Astrocyte (in vitro differentiated cells and primary cell): ENCODE measurements at regions not wholly inside any gene's neighbourhood (a gene's known extent, or its start where the extent isn't known, plus 50 kb on each side); places are given as distances from the start of the nearest gene placed in this dataset.

Experiments used
- DNase-seq: peaks from one replicate; pipeline ENCODE4 v3.0.0-alpha.2; 2010; ENCODE audit warnings: low read depth
- FAIRE-seq: peaks from 2 replicates; lab custom pipeline; 2011; peaks lifted over from hg19 to GRCh38; lab: Jason Lieb, UNC
- H2AFZ ChIP-seq: 2 replicates; pipeline ENCODE4 v1.6.0; 2012; ENCODE audit warnings: low read depth, low read length, inconsistent platforms
- H3K27ac ChIP-seq: 2 replicates; pipeline ENCODE4 v1.5.1; 2011; ENCODE audit warnings: low read depth, low read length, inconsistent platforms
- H3K27me3 ChIP-seq: 2 replicates; pipeline ENCODE4 v1.6.0; 2011; ENCODE audit warnings: low read length, inconsistent platforms; ENCODE audit not compliant: insufficient read depth
- H3K36me3 ChIP-seq: 2 replicates; pipeline ENCODE4 v1.5.1; 2011; ENCODE audit warnings: low read length, inconsistent platforms; ENCODE audit not compliant: insufficient read depth
- H3K4me1 ChIP-seq: 2 replicates; pipeline ENCODE4 v1.5.1; 2011; ENCODE audit warnings: low read length, inconsistent platforms; ENCODE audit not compliant: insufficient read depth
- H3K4me2 ChIP-seq: 2 replicates; pipeline ENCODE4 v1.6.0; 2012; ENCODE audit warnings: low read length, inconsistent platforms
- H3K4me3 ChIP-seq: 2 replicates; pipeline ENCODE4 v1.5.1; 2011; ENCODE audit warnings: low read depth, mild to moderate bottlenecking, low read length, inconsistent platforms; ENCODE audit not compliant: insufficient read depth
- H3K79me2 ChIP-seq: 2 replicates; pipeline ENCODE4 v1.6.0; 2012; ENCODE audit warnings: mild to moderate bottlenecking, low read length, inconsistent platforms; ENCODE audit not compliant: insufficient read depth
- H3K9ac ChIP-seq: 2 replicates; pipeline ENCODE4 v1.6.0; 2012; ENCODE audit warnings: mild to moderate bottlenecking, low read length, inconsistent platforms
- H3K9me3 ChIP-seq: 2 replicates; pipeline ENCODE4 v1.5.1; 2012; ENCODE audit warnings: low read depth, mild to moderate bottlenecking, low read length, inconsistent platforms; ENCODE audit not compliant: insufficient read depth
- H4K20me1 ChIP-seq: 2 replicates; pipeline ENCODE4 v1.6.0; 2012; ENCODE audit warnings: low read length, inconsistent platforms; ENCODE audit not compliant: insufficient read depth
- H3K27ac Mint-ChIP-seq: one replicate; pipeline ENCODE4 v1.8.0; 2021; ENCODE audit warnings: mild to moderate bottlenecking, mixed read lengths; ENCODE audit not compliant: unreplicated experiment
- H3K27me3 Mint-ChIP-seq: one replicate; pipeline ENCODE4 v1.8.0; 2021; ENCODE audit warnings: low read depth, mixed read lengths; ENCODE audit not compliant: unreplicated experiment
- H3K36me3 Mint-ChIP-seq: one replicate; pipeline ENCODE4 v1.8.0; 2021; ENCODE audit warnings: low read depth, mixed read lengths; ENCODE audit not compliant: unreplicated experiment
- H3K4me1 Mint-ChIP-seq: one replicate; pipeline ENCODE4 v1.8.0; 2021; ENCODE audit warnings: low read depth, mixed read lengths; ENCODE audit not compliant: unreplicated experiment
- H3K4me3 Mint-ChIP-seq: one replicate; pipeline ENCODE4 v1.8.0; 2021; ENCODE audit warnings: mild to moderate bottlenecking, moderate library complexity, mixed read lengths; ENCODE audit not compliant: unreplicated experiment
- H3K9me3 Mint-ChIP-seq: one replicate; pipeline ENCODE4 v1.8.0; 2021; ENCODE audit warnings: mild to moderate bottlenecking, mixed read lengths; ENCODE audit not compliant: unreplicated experiment
- EZH2 ChIP-seq: IDR thresholded peaks from 2 replicates; pipeline ENCODE4 v1.6.1; 2012; ENCODE audit warnings: mild to moderate bottlenecking, low read length, inconsistent platforms; ENCODE audit not compliant: insufficient read depth
- TF ChIP-seq, protein P1 (sequence below): IDR thresholded peaks from 2 replicates; pipeline ENCODE4 v1.5.1; 2011; ENCODE audit warnings: low read depth, mild to moderate bottlenecking, inconsistent platforms, low read length, moderate library complexity; ENCODE audit not compliant: insufficient read depth

DNA sequence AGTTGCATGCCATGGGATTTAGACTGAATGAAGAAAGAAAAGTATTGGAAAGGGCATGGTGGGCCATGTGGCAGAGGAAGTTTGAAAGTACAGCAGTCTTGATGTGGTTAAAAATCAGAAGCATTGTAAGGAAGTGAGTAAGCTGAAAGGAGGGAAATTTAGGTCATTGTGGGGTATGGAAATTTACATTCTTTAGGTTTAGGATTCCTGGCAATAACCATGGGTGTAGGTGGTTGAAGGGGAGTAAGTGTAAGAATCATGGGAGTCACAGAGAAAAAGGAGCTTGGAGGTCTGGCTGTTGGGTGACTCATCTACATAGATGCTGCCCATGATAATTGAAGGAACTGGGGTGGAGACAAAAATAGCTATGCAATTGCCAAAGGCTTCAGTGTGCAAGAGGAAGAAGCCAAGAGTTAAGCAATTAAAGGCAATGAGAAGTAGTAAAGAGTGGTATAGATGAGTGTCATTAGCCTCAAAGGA lies 243.8 kb upstream of the LDB2 start:
- peaks cover 4% of the 10 kb centered on the region for H3K27me3 Mint-ChIP-seq
- Histone ChIP-seq H3K27me3 (no peaks in the 10 kb centered on the region), H3K4me3 (no peak overlapping the region), H3K4me2 (peak overlapping the region; percentile 72), H3K27ac (peak overlapping the region; percentile 68), H3K9ac (no peak overlapping the region), H3K79me2 (no peaks in the 10 kb centered on the region), H3K4me1 (peaks cover 17% of the 10 kb centered on the region), H3K36me3 (no peaks in the 10 kb centered on the region), H2AFZ (peak overlapping the region; percentile 8), H3K9me3 (peaks cover 4% of the 10 kb centered on the region), H4K20me1 (no peaks in the 10 kb centered on the region)
- no peak overlapping the region for H3K27ac Mint-ChIP-seq
- no peak overlapping the region for H3K4me3 Mint-ChIP-seq
- FAIRE-seq (peak; percentile 99), DNase-seq (peak; percentile 99)
- peaks cover 5% of the 10 kb centered on the region for H3K36me3 Mint-ChIP-seq
- peaks cover 20% of the 10 kb centered on the region for H3K4me1 Mint-ChIP-seq
- peaks cover 14% of the 10 kb centered on the region for H3K9me3 Mint-ChIP-seq
- TF ChIP-seq EZH2, result no peak
- TF ChIP-seq, protein P1, sequence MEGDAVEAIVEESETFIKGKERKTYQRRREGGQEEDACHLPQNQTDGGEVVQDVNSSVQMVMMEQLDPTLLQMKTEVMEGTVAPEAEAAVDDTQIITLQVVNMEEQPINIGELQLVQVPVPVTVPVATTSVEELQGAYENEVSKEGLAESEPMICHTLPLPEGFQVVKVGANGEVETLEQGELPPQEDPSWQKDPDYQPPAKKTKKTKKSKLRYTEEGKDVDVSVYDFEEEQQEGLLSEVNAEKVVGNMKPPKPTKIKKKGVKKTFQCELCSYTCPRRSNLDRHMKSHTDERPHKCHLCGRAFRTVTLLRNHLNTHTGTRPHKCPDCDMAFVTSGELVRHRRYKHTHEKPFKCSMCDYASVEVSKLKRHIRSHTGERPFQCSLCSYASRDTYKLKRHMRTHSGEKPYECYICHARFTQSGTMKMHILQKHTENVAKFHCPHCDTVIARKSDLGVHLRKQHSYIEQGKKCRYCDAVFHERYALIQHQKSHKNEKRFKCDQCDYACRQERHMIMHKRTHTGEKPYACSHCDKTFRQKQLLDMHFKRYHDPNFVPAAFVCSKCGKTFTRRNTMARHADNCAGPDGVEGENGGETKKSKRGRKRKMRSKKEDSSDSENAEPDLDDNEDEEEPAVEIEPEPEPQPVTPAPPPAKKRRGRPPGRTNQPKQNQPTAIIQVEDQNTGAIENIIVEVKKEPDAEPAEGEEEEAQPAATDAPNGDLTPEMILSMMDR, result no peak

- no peak overlapping the region for H3K27ac Mint-ChIP-seq
- peaks cover 16% of the 10 kb centered on the region for H3K9me3 Mint-ChIP-seq
- FAIRE-seq (no peak), DNase-seq (peak; percentile 48)
- no peak for TF ChIP-seq EZH2
- TF ChIP-seq, protein P1, result no peak
- Histone ChIP-seq H3K4me2 (no peak overlapping the region), H3K4me1 (peaks cover 17% of the 10 kb centered on the region), H3K27ac (no peak overlapping the region), H3K79me2 (no peaks in the 10 kb centered on the region), H2AFZ (no peak overlapping the region), H3K4me3 (no peak overlapping the region), H3K27me3 (no peaks in the 10 kb centered on the region), H4K20me1 (no peaks in the 10 kb centered on the region), H3K36me3 (no peaks in the 10 kb centered on the region), H3K9me3 (peaks cover 4% of the 10 kb centered on the region), H3K9ac (no peak overlapping the region)
- peaks cover 3% of the 10 kb centered on the region for H3K36me3 Mint-ChIP-seq
- H3K4me3 Mint-ChIP-seq, result no peak overlapping the region
- H3K4me1 Mint-ChIP-seq, result peaks cover 22% of the 10 kb centered on the region
- H3K27me3 Mint-ChIP-seq, result no peaks in the 10 kb centered on the region
These were observed 240.4 kb upstream of the LDB2 start for GRCh38 chr4:17138847-17139246.

GRCh38 chr4:17134565-17134964 lies 236.1 kb upstream of the LDB2 start:
- FAIRE-seq, result peak; percentile 49
- Histone ChIP-seq H4K20me1 (no peaks in the 10 kb centered on the region), H3K27ac (no peak overlapping the region), H3K36me3 (no peaks in the 10 kb centered on the region), H3K79me2 (no peaks in the 10 kb centered on the region), H3K9ac (no peak overlapping the region), H3K4me3 (no peak overlapping the region), H3K27me3 (no peaks in the 10 kb centered on the region), H3K4me2 (no peak overlapping the region), H2AFZ (no peak overlapping the region), H3K4me1 (no peaks in the 10 kb centered on the region), H3K9me3 (peaks cover 4% of the 10 kb centered on the region)
- H3K27ac Mint-ChIP-seq, result no peak overlapping the region
- TF ChIP-seq, protein P1, result no peak
- no peak for TF ChIP-seq EZH2
- H3K4me1 Mint-ChIP-seq, result peaks cover 2% of the 10 kb centered on the region
- no peaks in the 10 kb centered on the region for H3K27me3 Mint-ChIP-seq
- peaks cover 6% of the 10 kb centered on the region for H3K9me3 Mint-ChIP-seq
- no peak for DNase-seq
- H3K36me3 Mint-ChIP-seq, result peaks cover 1% of the 10 kb centered on the region
- no peak overlapping the region for H3K4me3 Mint-ChIP-seq
